ENCODE measurements at regions not wholly inside any gene's neighbourhood (a gene's known extent, or its start where the extent isn't known, plus 50 kb on each side); places are given as distances from the start of the nearest gene placed in this dataset.

DNA sequence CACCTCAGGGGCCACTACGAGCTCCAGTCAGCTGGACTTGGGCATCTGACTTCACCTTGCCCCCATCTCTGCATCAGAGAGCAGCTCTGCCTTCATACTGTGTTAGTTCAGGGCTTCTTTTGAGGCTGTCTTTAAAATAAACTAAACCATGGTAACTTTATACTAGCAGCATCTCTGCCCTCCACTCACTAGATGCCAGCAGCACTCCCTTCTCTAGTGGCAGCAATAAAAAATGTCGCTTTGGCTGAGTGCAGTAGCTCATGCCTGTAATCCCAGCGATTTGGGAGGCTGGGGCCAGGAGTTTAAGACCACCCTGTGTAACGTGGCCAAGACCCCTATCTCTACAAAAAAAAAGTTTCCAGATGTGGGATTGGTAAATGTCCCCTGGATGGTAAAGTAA is 584.4 kb downstream of the INHBA start:
- DNase-seq: no peak

DNA sequence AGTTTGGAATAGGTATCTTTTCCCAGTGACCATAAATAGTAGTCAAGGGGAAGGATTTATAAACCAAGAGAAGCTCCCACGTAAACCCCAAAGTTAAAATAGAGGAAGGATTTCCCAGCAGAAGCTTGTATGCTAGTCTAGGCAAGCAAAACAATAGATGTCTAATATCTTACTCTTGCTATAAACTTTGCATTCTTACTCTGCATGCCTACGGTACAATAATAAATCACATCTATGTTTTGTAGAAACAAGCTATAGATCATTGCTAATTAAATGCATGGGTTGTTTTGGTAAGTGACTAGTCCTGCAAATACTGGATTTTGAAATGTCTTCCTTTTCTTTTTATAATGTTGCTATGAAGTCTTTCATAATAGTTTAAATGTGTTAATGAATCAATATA is 585.5 kb downstream of the INHBA start:
- DNase-seq: no peak

DNA sequence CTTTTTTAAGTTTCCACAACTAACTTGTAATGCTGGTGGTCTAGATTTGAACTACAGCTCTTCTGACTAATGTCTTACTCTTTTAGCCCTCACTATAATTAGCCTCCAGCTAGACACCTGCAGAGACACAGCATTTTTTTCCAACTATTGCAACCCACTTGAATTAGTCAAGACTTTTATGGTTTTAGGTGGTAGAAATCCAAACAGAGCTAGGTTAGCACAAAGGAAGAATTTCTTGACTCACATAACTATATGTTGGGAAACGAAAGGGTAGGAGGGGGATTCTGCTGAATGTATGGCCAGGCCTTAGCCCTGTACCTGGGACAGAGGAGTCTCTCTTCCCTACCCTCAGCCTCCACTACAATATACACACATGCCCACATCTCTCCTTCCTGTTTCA is 586.1 kb downstream of the INHBA start:
- no peak for DNase-seq

DNA sequence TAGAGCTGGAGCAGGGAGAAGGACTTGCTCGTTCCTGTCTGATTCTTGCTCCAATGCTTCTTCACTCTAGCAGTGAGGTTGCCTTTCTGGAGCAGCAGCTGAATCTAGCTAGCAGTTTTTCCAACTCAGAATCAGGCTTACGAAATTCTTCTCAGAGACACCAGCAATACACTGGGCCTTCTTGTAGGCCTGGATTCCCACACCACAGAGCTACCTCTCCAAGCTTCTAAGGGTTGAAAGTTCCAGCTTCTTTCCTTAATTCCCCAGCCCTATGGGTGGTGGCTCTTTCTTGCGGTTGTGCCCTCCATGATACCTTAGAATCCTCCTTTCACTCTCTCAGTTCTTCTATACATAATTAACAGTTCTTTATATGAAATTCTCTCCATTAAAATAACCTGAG is 586.6 kb downstream of the INHBA start:
- no peak for DNase-seq

DNA sequence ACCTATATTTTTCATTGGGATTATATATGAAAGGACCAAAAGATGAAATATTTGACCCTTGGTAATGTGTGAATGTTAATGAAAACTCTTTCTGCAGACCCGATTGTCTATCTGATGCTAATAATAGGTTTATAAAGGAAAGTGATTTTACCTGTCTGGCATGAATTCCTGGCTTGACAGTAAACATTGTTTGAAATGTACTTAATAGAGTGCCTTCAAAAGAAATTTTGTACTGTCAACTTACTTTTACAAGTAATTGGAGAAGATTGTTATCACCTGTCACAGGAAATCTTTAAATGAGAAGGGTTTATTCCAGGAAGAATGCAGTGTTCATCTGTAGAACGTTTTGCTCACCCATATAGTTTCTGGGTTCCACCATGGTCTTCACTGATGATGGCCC is 588.2 kb downstream of the INHBA start:
- no peak for DNase-seq

DNA sequence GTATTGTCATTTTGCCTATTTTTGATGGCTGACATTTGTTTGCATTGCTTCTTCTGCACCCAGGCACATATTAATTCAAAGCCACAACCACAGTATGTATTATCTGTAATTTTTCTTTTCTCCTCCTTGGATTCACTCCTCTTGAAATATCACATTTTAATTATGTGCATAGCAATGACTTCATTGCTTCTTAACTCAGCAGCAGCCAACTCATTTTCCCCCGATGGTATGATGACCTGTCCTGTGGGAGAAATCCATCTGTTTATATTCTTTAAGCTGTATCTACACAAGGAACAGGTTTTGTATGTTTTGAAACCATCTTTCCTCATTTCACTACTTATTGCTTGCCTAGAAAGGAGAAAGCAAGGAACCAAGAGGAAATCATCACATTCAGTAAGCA is 588.8 kb downstream of the INHBA start:
- no peak for DNase-seq

DNA sequence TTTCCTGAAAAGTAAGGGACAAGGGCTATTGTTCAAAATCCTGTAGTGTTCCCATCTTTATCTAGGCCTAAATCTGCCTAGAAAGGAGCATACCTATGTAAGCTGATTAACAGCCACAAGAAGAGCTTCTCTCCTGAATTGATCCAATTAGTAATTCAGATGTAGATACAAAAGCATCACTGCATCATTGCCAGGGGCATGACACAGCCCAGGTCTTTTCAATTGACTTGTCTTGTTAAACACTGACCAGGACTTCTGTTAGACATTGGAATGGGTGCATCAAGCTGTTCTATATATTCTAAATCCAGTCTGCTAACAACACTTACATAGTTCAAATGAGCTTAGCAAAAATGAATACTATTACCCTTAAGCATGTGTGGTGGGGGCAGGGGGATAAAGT is 589.2 kb downstream of the INHBA start:
- DNase-seq: no peak

DNA sequence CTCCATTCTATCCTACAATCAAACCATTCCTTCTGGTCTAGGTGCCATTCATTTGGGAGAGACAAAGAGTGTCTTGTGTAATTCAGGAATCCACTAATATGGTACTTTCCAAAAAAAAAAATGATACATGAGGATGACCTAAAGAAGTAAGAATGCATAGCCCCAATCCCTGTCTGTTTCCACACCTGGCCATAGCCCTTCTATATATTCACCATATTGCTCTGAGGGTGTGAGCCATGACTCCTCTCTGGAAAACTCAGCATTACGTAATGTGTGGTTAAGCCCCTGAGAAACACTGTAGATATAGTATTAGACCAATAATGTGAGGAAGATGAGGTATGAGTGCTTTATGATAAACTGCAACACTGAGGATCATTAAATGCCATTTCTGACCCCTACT is 592.7 kb downstream of the INHBA start:
- no peak for DNase-seq

DNA sequence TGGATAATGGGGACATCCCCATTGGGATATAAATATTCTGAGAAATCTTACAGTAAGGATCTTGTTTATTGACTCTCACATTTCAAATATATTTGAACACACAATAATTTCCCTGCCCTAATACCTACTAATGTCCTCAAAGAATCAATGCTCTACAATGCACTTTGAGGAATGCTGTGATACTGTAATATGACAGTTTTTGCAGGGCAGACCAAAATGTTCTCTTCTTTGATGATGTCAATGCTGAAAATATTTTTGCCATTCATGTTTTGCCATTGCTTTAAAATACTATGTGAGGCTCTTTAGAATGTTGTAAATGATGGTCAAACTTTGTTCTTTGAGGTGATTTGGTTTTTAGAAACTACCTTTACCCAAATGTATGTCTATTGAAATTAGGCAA is 594.1 kb downstream of the INHBA start:
- no peak for DNase-seq

DNA sequence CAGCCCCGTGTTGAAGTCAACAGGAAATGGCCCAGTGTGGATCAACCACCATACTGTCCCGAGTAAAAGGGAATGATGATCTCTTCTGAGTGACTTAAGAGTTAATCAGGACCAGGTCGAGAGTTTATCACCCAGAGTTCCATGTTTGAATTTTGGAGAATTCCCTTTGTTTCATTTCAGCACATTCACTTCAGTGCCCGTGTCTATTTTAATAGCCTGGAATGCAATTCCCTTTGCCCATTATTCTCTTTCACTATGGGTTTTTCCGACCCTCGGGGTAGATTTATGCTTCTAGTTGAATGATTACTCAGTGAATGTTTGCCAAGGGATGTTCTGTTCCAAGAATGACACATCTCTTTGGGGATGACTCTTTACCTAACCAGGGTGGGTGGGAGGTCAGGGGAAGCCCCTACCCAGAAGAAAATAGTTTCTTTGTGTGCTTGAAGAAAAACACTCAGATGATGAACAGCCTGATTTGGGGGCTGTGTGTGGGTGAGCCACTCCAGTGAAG is 594.9 kb downstream of the INHBA start:
- DNase-seq: no peak

DNA sequence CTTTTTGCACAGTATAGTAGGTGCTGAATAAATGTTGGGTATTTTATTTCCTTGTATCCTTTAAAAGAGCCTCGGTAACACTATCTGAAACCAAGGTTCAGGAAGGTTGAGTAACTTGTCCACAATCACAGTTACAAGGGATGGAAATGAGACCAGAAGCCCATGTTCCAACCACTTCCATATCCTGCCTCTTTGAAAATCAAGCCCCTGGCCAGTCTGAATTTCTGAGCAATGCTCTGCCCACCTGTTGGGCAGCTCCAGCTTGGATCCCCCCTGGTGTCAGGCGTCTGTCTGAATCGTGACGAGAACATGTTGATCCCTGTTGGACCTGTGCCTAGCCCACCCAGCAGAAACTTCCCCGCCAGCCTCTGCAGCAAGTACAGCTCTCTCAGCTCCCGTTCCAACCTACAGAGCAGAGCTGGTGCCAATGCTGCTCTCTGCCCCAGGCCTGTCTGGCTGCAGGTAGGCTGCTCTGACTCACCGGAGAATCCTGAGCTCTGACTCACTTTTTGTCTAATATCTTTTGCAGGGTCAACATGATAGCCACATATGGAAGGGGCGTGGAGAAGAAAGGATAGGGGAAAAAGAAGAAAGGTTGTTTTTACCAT is 595.5 kb downstream of the INHBA start:
- no peak for DNase-seq

DNA sequence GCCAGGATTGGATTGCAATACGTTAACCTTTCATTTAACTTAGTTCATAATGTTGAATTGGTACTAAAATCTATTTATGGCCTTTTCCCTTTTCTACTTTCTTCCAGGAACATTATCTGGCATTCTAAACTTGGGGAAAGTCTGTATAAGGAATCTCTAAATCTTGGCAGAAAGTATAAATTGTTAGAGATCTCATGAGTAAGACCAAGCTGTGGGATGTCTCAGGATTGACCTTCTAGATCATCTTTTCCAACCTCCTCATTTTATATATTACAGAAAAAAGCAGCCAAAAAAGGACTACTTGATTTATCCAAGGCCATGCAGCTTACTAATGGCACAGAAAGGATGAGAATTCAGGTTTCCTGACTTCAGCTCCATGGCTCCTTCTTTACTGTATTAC is 598.3 kb downstream of the INHBA start:
- DNase-seq: no peak

DNA sequence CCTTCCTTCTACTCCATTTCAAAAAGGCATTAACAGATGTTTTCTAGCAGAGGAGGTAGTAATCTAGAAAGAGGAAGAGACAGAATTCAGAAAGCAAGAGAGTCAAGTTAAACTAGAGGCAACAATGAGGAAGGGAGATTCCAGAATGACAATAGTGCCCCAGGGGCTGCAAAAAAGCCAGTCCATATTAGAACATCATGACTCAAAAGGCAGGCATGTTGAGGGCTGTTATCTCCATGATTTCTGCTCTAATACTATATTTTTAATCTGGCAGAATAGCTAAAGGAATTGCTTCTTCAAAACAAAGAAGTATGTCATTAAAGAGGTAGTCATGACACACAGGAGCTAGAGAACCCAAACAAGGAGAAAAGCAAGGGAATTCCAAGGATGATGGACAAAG is 599.6 kb downstream of the INHBA start:
- DNase-seq: no peak

DNA sequence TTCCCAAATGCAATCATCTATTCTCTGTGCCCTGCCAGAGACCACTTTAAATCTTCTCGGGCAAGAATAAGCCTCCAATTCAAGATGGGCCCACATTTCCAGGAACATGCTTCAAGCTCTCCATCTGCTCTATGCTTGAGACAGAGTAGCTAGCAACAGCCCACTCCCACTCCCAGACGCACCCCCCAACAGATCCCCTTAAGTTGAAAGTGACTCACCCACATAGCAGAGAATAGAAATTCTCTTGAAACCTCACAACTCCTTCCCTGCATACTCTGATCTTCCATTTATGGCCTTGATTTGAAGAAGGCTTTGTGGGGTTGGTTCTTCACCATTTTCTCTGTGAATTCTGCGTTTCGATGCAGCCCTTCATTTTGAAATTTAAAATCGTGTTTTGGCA is 604.0 kb downstream of the INHBA start:
- DNase-seq: no peak

DNA sequence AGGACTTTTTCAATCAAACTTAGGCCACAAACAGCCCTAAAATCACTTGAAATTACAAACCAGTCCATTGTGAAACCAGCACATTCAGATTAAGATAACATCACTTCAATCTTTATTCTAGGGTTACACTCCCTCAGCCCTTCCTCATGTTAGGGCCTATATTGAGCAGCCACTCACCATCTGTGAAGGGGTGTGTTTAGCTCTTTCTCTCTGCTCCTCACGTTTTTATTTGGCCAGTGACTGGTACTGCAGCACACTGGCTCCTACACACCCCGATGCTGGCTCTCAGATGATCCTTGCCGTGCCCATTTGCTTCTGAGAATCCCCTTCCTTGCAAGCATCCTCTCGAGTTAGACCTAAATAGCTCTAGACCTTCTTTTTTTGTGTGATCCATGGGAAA is 604.5 kb downstream of the INHBA start:
- DNase-seq: no peak

DNA sequence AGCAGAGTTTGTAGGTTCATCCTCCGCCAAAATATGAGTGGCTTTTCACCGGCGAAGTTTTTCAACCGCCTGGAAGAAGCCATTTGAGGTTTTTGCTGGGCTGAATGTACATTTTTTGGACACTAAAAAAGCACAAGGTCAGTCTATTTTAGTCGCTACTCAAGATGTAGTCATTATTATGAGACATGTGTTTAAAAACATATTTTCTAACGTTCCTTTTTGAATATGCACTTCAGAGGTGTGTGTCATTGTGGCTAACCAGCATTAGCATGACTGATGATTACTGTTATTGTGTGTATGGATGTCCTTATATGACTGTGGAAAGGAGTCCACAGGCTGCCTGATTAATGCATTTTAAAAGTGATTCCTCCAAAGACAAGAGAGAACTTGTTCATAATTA is 605.4 kb downstream of the INHBA start:
- DNase-seq: no peak

DNA sequence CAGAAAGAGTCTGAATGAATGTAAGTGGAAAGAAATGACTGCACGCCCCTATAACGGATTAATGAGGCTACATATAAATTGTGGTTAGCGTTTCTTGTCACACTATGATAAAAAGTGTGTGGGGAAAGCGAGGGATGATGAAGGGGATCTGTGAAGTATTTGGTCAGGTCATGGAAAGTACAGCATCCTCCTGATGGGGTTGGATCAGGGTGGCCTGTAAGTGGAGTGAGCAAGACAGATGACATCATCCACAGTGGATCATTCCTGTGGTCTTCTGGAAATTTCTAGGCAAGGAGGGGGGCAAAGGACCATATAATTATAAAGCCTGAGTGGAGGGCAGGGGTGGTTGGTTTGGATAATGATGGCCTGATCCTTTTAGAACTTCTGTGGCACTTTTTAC is 606.0 kb downstream of the INHBA start:
- DNase-seq: no peak

DNA sequence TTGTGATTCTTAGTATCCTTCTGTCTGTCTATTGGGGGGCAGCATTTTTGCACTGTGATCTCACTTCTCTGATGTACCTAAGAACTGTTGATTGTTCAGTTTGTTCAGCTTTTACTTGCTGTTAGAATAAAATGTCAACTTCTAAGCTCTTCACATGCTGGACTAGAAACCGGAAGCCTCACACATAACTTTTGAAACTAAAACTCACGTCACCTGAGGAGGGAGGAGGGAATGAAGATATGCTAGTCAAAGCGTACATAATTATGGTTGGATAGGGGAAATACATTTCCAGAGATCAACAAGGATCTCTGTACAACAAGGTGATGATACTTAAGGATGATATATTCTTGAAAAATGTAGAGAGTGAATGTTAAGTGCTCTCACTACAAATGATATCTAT is 609.7 kb downstream of the INHBA start:
- no peak for DNase-seq

DNA sequence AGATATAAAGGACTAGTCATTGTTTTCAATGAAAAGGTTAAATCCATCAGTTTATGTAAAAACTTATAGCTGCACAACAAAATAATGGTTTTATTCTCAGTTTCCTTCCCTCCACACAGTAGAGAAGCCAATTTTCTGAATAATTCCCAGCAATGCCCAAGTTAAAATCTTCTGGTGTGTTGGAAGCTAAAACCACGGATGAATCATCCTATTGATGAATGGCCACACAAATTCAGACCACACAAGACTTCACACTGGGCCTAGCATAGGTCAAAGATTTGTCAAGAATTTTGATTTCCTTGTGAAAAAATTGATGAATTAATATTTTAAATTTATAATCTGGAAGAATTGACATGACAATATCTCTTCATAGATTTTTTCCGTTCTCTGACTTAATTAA is 617.6 kb downstream of the INHBA start:
- no peak for DNase-seq

DNA sequence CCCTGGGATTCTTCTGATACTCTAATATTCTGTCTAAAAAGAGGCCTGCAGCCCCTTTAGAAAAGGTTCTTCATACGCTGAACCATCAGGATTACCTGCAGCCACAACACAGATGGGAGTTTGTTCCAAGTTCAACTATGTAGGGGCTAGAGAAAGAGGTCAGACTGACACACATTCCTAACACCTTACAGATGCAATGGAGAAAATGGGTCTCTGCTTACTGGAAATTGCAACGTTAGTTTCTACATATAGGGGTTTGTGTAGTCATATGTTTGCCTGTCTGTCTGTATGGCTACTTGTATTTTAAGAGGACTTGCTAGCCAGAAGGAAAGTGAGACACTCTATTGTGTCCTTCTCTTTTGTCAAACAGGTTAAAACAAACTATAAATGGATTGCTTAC is 618.5 kb downstream of the INHBA start:
- no peak for DNase-seq

DNA sequence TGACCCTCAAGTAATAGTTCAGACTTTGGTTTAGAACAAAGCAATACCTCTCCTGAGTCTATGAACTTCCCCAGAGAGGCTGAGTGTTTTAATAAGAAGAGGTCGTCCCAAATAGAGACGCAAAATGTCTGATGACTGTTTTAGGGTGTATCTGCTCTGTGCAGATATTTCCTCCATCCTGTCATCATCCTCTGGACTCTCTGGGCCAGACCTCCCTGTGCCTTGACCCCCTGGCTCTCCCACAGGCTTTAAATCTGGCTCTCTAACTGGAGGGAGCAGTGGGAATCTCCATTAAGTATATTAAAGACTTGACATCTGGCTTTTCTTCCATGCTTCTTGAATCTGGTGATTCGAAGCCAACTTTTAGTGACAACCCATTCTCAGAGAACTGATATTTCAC is 633.3 kb downstream of the INHBA start:
- DNase-seq: no peak

DNA sequence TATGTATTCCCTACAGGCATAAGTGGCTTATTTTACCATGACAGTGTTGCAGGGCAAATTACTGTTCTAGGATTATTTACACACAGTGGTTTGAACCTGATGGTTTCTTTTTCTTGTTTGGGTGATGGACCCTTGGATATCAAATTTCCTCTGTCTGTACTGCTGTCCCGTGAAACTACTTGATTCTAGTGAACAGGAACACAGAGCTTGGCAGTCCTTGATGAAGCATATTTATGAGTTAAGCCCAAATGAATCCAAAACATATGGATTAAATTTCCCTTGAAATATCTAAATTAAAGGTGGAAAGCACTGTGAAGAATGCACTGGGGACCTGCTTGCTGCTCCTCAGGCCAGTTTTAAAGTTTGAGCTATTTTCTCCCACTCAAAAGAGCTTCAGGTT is 635.3 kb downstream of the INHBA start:
- no peak for DNase-seq

DNA sequence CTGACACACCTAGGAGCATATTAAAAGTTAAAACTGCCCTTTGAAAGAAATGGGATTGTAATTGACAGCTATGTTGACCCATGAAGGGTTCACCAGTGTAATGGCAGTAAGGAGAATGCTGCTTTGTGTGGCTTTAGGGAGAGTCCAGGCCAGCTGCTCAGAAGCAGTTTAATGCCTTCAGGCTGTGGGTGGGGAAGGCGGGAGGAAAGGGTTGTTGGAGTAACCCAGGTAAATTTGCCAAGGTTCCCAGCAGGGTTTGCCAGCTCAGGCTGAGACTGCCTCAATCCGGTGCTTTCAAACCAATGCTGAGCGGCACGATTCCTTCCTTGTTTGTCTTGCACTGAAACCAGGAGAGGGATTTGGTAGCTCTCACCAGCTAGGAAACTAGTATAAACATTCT is 637.2 kb downstream of the INHBA start:
- no peak for DNase-seq

DNA sequence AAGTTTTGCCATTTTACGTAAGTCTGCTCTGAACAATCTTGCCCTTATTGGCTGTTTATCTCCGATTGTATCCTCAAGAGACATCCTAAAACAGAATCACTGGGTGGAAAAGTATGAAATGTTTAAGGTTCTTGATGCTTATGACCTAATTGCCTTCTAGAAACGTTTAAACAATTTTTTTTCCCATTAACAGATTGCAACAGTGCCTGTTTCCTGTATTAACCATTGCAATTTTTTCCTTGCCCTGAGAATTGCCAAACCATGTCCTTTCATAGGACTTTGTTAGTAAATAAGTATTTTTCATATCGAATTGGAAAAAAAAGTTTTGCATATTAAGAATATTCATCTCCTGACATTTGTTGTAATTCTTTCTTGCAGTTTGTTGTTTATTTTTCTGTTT is 639.8 kb downstream of the INHBA start:
- DNase-seq: no peak

DNA sequence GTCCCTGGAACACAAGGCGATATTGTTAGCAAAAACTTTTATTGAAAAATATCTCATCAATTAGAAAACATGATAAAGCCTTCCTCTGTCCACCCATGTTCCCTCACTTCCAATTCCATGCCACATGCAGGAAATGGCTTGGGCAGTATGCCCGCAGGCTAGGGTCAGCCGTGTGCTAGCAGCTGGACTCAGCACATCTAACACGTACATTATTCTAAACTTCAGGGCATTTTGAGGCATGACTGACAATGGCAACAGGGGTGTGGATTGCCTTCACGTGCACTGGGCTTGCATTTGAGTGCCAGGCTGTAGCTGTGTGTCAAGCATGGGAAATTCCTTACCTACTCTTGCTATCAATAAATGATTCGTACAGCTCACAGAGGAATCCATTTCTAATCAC is 642.1 kb downstream of the INHBA start:
- DNase-seq: no peak

DNA sequence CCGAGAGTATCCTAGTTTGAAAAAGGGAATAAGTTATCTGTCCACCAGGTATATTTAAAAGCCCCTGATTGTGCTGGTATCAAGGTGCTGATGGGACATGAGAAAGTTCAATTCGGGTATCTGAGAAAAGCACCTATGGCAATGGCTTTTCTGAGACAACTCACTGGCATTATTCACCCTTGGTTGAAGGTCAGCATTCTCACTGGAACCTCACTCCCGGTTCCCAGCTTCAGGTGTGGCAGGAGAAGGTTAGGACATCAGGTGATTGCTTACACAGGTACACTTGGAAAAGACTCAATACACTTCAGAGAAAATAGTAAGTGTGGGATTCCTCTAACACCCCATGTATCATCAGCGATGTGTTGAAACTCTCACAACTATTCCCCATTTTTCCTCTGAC is 643.1 kb downstream of the INHBA start:
- no peak for DNase-seq

All from NCI-H1694 (cell line).